ENCODE measurements at regions not wholly inside any gene's neighbourhood (a gene's known extent, or its start where the extent isn't known, plus 50 kb on each side); places are given as distances from the start of the nearest gene placed in this dataset.
A peak's percentile ranks its signal among the peaks of the same experiment; 100 is the strongest.

- no peak for TF ChIP-seq CTCF (IDR thresholded peaks at IDR 0.05)
- Mint-ChIP-seq H3K27ac (no peak overlapping the region), H3K4me1 (ENCODE audit: low read depth) (no peaks in the 10 kb centered on the region), H3K9me3 (no peaks in the 10 kb centered on the region; the same call in 1 of the 2 replicates), H3K36me3 (ENCODE audit: low read depth) (no peaks in the 10 kb centered on the region; the same call in 1 of the 2 replicates), H3K4me3 (no peak overlapping the region), H3K27me3 (ENCODE audit: insufficient read depth) (peaks cover 10% of the 10 kb centered on the region; the same call in 1 of the 2 replicates)
- no peak for DNase-seq
Measured at GRCh38 chr3:117746066-117746465, 1036.5 kb downstream of the TUSC7 start.

GRCh38 chr3:117748131-117748530 is 1038.6 kb downstream of the TUSC7 start:
- DNase-seq: no peak
- Mint-ChIP-seq H3K36me3 (ENCODE audit: low read depth) (no peaks in the 10 kb centered on the region; the same call in 1 of the 2 replicates), H3K4me3 (no peak overlapping the region), H3K27ac (no peak overlapping the region), H3K4me1 (ENCODE audit: low read depth) (no peaks in the 10 kb centered on the region), H3K27me3 (ENCODE audit: insufficient read depth) (peaks cover 10% of the 10 kb centered on the region; the same call in 1 of the 2 replicates), H3K9me3 (no peaks in the 10 kb centered on the region; the same call in 1 of the 2 replicates)
- TF ChIP-seq CTCF (IDR thresholded peaks at IDR 0.05): no peak

GRCh38 chr3:117750674-117751269 is 1041.2 kb downstream of the TUSC7 start:
- TF ChIP-seq CTCF (IDR thresholded peaks at IDR 0.05): no peak
- peaks cover 13% of the 10 kb centered on the region; the same call in 1 of the 2 replicates for H3K27me3 Mint-ChIP-seq (ENCODE audit: insufficient read depth)
- no peak overlapping the region for H3K27ac Mint-ChIP-seq
- no peaks in the 10 kb centered on the region for H3K4me1 Mint-ChIP-seq (ENCODE audit: low read depth)
- no peak overlapping the region for H3K4me3 Mint-ChIP-seq
- H3K9me3 Mint-ChIP-seq: no peaks in the 10 kb centered on the region; the same call in 1 of the 2 replicates
- no peak for DNase-seq
- no peaks in the 10 kb centered on the region; the same call in 1 of the 2 replicates for H3K36me3 Mint-ChIP-seq (ENCODE audit: low read depth)

GRCh38 chr3:117751651-117752050 is 1042.1 kb downstream of the TUSC7 start:
- DNase-seq: no peak
- Mint-ChIP-seq H3K4me3 (no peak overlapping the region), H3K36me3 (ENCODE audit: low read depth) (no peaks in the 10 kb centered on the region; the same call in 1 of the 2 replicates), H3K9me3 (no peaks in the 10 kb centered on the region; the same call in 1 of the 2 replicates), H3K27ac (no peak overlapping the region), H3K4me1 (ENCODE audit: low read depth) (no peaks in the 10 kb centered on the region), H3K27me3 (ENCODE audit: insufficient read depth) (peaks cover 8% of the 10 kb centered on the region; the same call in 1 of the 2 replicates)
- TF ChIP-seq CTCF (IDR thresholded peaks at IDR 0.05): no peak

- no peak for TF ChIP-seq CTCF (IDR thresholded peaks at IDR 0.05)
- H3K27ac Mint-ChIP-seq: no peak overlapping the region
- no peaks in the 10 kb centered on the region for H3K36me3 Mint-ChIP-seq (ENCODE audit: low read depth)
- H3K4me3 Mint-ChIP-seq: no peak overlapping the region
- H3K4me1 Mint-ChIP-seq (ENCODE audit: low read depth): no peaks in the 10 kb centered on the region
- peak; percentile 5 for DNase-seq
- H3K9me3 Mint-ChIP-seq: no peaks in the 10 kb centered on the region; the same call in 1 of the 2 replicates
- H3K27me3 Mint-ChIP-seq (ENCODE audit: insufficient read depth): peaks cover 3% of the 10 kb centered on the region; the same call in 1 of the 2 replicates
Measured at GRCh38 chr3:117752984-117753717, 1043.6 kb downstream of the TUSC7 start.
